Ovary (tissue), 7 donors: ENCODE measurements at regions not wholly inside any gene's neighbourhood (a gene's known extent, or its start where the extent isn't known, plus 50 kb on each side); places are given as distances from the start of the nearest gene placed in this dataset.

ENCODE experiments used
- DNase-seq, 5 donors: peaks; one replicate each; pipeline ENCODE4 v3.0.0-alpha.2; 2019 to 2020
- H3K27ac ChIP-seq, 2 donors: fragments of 200-600 bp; one replicate each; pipeline versions ENCODE4 v1.5.1 to v1.8.0; 2019 to 2022
- H3K27me3 ChIP-seq: fragments of 200-600 bp; one replicate; pipeline ENCODE4 v1.8.0; 2022
- H3K36me3 ChIP-seq: fragments of 200-600 bp; sonication (generic); one replicate; pipeline ENCODE4 v1.5.1; 2019
- H3K4me1 ChIP-seq: one replicate; pipeline ENCODE4 v1.8.1; 2013; ENCODE audit warnings: mild to moderate bottlenecking, moderate library complexity; ENCODE audit not compliant: insufficient read depth
- H3K4me3 ChIP-seq: fragments of 200-600 bp; sonication (generic); one replicate; pipeline ENCODE4 v1.5.1; 2017
- H3K9me3 ChIP-seq, 2 donors: fragments of 200-600 bp in 1 of 2; sonication (generic) in 1 of 2; one replicate each; pipeline versions ENCODE4 v1.5.1 to v1.8.1; 2013 to 2019; ENCODE audit warnings: mild to moderate bottlenecking in 1 of 2, moderate library complexity in 1 of 2
- EP300 ChIP-seq: sonication (generic); formaldehyde crosslinking; IDR thresholded peaks from one replicate; pipeline ENCODE4 v1.6.1; 2017; ENCODE audit warnings: antibody characterized with exemption
- POLR2A ChIP-seq: fragments of 450-650 bp; IDR thresholded peaks from one replicate; pipeline ENCODE4 v1.6.1; 2017; ENCODE audit warnings: antibody characterized with exemption, mild to moderate bottlenecking, moderate library complexity
- WGBS, 3 donors: extraction: QIAGEN DNeasy Blood & Tissue Kit in 1 of 3; methylation state at CpG; one replicate each; pipeline versions ENCODE4 v1.1.5 to v1.1.7; 2013 to 2017; 5-methylcytosine and 5-hydroxymethylcytosine counted together
- intact Hi-C, 4 donors: fragments of 100-400 bp; cut with DNase I; formaldehyde crosslinking; loops; one replicate each; pipeline versions ENCODE4 v1.11.0 to v1.15.1; 2022 to 2023
- TF ChIP-seq, protein P1 (sequence below), 3 donors: fragments of 450-650 bp in 2 of 3; fragments of 200-600 bp in 1 of 3; IDR thresholded peaks; one replicate each; pipeline versions ENCODE4 v1.5.1 to v1.8.0; 2016 to 2022; ENCODE audit warnings: antibody characterized with exemption in 3 of 3, mild to moderate bottlenecking in 1 of 3
- donor health status: DM: no; HTN: no; CAD: no; lungs with moderate emphysema.
- donor health status: DM: no; HTN: no; CAD: no.
- donor health status: Bipolar disorder and iron deficiency.
- donor health status: DM: no; HTN: no; CAD: no.
- donor health status: DM: yes; HTN: yes; CAD: no.

DNA sequence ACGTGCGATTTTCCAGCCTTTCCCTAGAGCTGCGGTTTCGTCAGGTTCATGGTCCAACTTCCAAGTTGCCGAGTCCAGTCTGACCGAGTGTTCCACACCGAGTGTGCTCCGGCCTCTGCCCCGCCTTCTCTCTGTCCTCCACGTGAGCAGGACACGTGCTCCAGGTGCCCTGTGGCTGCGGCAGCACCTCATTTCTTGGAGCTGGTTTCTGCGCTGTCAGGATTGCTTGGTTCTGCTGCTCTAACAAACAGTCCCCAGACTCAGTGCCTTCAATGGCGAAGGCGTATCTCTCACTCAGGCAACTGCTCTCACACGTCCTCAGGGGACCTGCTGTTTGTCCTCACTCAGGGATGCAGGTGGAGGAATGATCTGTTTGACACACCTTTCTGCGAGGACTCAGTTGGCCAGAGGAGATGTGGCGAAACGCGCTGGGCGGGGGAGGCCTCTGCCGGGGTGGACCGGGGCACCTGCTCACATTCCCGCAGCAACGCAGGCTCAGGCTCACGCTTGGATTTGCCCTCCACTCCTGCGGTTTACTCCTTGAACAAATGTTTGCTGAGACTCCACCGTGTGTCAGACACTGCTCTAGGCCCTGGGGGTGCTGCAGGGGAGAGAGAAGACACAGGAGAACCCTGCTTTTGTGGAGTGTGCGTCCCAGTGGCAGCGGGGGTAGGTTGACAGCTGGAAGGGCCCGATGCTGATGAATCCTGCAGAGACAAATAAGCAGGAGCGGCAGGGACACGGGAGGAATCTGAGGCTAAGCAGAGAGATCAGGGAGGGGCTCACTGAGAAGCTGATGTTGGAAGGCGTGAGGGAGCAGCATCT is 63.4 kb upstream of the FBRSL1 start:
- H3K27ac ChIP-seq = no peak overlapping the region
- intact Hi-C loops = loop anchor here in 2 of 4 donors (10.0 kb wide), 2 partner anchors 98 to 188 kb away; partner anchors contain the start of genes LRCOL1 (in 1 of the 2) and P2RX2 (in 1 of the 2)
- DNase-seq = no peak
- H3K4me3 ChIP-seq = no peak overlapping the region
- H3K9me3 ChIP-seq = no peaks in the 10 kb centered on the region
- no peaks in the 10 kb centered on the region for H3K27me3 ChIP-seq
- 83 to 88% (median 85%) methylated on average over 34 of the region's 34 CpGs for whole genome bisulfite sequencing, 3 donors
- TF ChIP-seq POLR2A = no peak
- TF ChIP-seq, protein P1, sequence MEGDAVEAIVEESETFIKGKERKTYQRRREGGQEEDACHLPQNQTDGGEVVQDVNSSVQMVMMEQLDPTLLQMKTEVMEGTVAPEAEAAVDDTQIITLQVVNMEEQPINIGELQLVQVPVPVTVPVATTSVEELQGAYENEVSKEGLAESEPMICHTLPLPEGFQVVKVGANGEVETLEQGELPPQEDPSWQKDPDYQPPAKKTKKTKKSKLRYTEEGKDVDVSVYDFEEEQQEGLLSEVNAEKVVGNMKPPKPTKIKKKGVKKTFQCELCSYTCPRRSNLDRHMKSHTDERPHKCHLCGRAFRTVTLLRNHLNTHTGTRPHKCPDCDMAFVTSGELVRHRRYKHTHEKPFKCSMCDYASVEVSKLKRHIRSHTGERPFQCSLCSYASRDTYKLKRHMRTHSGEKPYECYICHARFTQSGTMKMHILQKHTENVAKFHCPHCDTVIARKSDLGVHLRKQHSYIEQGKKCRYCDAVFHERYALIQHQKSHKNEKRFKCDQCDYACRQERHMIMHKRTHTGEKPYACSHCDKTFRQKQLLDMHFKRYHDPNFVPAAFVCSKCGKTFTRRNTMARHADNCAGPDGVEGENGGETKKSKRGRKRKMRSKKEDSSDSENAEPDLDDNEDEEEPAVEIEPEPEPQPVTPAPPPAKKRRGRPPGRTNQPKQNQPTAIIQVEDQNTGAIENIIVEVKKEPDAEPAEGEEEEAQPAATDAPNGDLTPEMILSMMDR (IDR thresholded peaks at IDR 0.05) = no peak
- TF ChIP-seq EP300 = no peak
- H3K36me3 ChIP-seq = no peaks in the 10 kb centered on the region
- peaks cover 7% of the 10 kb centered on the region for H3K4me1 ChIP-seq

DNA sequence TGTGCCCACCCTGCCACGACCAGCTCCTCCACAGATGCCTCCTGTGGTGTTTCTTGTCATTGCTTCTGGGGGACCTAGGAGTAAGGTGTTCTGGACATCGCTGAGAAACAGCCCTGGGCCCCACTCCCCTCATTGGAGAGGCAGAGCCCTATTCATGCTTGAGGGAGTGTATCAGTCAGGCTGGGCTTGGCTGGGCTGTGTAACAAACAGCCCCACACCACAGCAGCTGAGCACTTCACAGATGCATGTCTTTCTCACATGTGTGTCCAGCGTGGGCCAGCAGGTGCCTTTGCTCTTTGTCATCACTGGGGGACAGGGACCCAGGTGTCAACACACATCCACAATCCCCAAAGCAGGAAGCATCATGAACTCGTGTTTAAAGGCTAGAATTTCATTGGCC is 65.1 kb upstream of the FBRSL1 start:
- intact Hi-C loops = loop anchor here in 2 of 4 donors (10.0 kb wide), 2 partner anchors 100 to 190 kb away; partner anchors contain the start of genes LRCOL1 (in 1 of the 2) and P2RX2 (in 1 of the 2)
- Histone ChIP-seq H3K27me3 (no peaks in the 10 kb centered on the region), H3K9me3 (no peaks in the 10 kb centered on the region), H3K4me3 (no peak overlapping the region), H3K36me3 (no peaks in the 10 kb centered on the region), H3K4me1 (peaks cover 4% of the 10 kb centered on the region), H3K27ac (no peak overlapping the region)
- DNase-seq = no peak
- TF ChIP-seq EP300 = no peak
- no peak for TF ChIP-seq POLR2A
- TF ChIP-seq, protein P1 (IDR thresholded peaks at IDR 0.05) = no peak
- 76 to 85% (median 81%) methylated on average over 4 of the region's 4 CpGs for WGBS, 3 donors

DNA sequence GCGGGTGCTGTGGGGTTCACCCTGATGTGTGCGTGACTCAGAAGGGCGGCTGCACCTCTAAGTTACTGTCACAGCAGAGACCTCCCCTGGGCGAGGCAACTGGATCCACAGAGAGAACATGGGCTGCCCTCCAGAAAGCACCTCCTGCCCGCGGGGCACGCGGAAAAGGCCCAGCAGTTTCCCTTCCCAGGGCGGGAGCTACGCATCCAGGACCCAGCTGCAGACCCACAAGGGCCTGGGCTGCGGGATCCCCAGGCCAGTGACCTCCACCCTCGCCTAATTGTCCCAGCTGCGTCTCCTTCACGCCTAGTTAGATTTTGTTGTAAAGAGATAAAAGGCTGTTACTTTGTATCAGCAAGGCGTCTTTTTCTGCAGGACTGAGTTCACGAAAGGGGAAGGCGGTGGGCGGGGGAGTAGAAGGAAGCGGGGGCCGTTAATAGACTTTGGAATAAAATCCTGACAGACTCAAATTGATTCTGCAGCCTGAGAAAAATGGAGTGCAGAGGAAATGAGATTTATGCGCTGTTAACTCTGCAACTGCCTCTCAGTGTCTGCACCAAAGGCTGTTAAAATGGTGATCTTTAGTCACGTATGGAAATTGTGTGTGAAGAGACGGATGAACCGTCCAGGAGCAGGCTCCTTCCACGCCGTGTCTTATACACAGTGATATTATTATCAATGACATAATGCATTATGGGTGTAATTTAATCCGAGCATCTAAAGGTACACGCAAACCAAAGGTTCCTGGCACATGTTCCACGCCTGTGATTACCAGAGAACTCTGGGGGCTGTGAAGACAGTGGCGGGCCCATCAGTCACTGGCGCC is 65.9 kb upstream of the FBRSL1 start:
- TF ChIP-seq, protein P1 (IDR thresholded peaks at IDR 0.05) = no peak
- TF ChIP-seq EP300 (no peak), POLR2A (no peak)
- intact Hi-C loops = loop anchor here in 2 of 4 donors (10.0 kb wide), 2 partner anchors 101 to 191 kb away; partner anchors contain the start of genes LRCOL1 (in 1 of the 2) and P2RX2 (in 1 of the 2)
- Histone ChIP-seq H3K4me3 (no peak overlapping the region), H3K27me3 (no peaks in the 10 kb centered on the region), H3K9me3 (no peaks in the 10 kb centered on the region), H3K36me3 (no peaks in the 10 kb centered on the region), H3K4me1 (no peaks in the 10 kb centered on the region), H3K27ac (no peak overlapping the region)
- no peak for DNase-seq
- WGBS, 3 donors = 13 to 21% (median 16%) methylated on average over 31 of the region's 31 CpGs

DNA sequence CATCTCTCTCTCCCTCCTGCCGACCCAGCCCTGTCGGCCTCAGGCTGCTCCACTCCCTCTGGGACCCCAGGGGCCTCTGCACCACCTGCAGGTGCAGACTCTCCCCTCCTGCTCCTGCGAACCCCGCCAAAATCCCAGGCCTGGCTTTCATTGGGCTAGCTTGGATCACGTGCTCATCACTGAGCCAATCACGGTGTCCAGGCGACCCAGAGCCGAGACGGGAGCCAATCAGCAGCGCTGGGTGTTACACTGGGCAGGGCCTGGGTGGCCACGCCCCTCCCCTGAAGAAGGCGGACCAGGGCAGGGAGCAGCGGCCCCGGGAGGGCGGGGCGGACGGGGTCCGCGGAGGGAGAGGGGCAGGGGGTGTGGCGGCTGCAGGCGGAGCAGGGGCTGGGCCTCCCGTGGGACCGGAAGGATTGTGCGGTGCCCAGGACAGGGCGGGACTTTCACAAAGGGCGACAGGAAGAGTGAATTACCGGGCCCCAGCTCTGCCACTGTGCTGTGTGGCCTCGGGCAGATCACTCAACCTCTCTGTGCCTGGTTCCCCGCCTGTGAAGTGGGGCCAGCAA is 66.6 kb upstream of the FBRSL1 start:
- no peaks in the 10 kb centered on the region for H3K9me3 ChIP-seq
- H3K27ac ChIP-seq = no peak overlapping the region
- no peaks in the 10 kb centered on the region for H3K4me1 ChIP-seq
- H3K27me3 ChIP-seq = no peaks in the 10 kb centered on the region
- DNase-seq = no peak
- whole genome bisulfite sequencing, 3 donors = 60 to 77% (median 77%) methylated on average over 27 to 29 of the region's 29 CpGs
- H3K4me3 ChIP-seq = no peak overlapping the region
- TF ChIP-seq, protein P1 (IDR thresholded peaks at IDR 0.05) = no peak
- TF ChIP-seq EP300 (no peak), POLR2A (no peak)
- intact Hi-C loops = loop anchor here in 2 of 4 donors (10.0 kb wide), 2 partner anchors 101 to 191 kb away; partner anchors contain the start of genes LRCOL1 (in 1 of the 2) and P2RX2 (in 1 of the 2)
- H3K36me3 ChIP-seq = no peaks in the 10 kb centered on the region
